GM10266 (cell line): ENCODE measurements at regions not wholly inside any gene's neighbourhood (a gene's known extent, or its start where the extent isn't known, plus 50 kb on each side); places are given as distances from the start of the nearest gene placed in this dataset.

Source experiments
- DNase-seq: peaks from one replicate; pipeline ENCODE4 v3.0.0; 2012; ENCODE audit errors: extremely low spot score
- TF ChIP-seq, protein P1 (sequence below): IDR thresholded peaks from 2 replicates; pipeline ENCODE4 v1.5.1; 2012; ENCODE audit warnings: mild to moderate bottlenecking, low read depth; ENCODE audit not compliant: control insufficient read depth, insufficient read depth; ENCODE audit errors: missing control alignments

DNA sequence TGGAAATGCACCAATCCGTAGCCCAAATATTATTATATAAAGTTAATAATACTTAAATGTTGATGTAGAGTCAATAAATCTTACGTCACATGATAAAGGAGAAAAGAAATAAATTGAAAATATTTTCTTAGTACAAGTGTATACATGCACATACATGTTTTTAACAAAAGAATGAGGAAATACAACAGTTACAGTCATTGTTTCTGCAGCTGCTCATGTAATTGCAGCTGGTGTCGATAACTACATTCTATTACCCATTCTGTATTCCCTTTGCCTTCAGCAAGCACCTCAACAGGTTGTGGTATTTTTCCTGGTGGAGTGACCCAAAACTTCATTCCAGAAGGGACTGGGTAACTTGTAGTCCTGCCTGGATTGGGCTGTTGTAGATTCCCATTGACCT, 377.8 kb upstream of the FSIP2 start:
- no peak for DNase-seq
- TF ChIP-seq, protein P1, sequence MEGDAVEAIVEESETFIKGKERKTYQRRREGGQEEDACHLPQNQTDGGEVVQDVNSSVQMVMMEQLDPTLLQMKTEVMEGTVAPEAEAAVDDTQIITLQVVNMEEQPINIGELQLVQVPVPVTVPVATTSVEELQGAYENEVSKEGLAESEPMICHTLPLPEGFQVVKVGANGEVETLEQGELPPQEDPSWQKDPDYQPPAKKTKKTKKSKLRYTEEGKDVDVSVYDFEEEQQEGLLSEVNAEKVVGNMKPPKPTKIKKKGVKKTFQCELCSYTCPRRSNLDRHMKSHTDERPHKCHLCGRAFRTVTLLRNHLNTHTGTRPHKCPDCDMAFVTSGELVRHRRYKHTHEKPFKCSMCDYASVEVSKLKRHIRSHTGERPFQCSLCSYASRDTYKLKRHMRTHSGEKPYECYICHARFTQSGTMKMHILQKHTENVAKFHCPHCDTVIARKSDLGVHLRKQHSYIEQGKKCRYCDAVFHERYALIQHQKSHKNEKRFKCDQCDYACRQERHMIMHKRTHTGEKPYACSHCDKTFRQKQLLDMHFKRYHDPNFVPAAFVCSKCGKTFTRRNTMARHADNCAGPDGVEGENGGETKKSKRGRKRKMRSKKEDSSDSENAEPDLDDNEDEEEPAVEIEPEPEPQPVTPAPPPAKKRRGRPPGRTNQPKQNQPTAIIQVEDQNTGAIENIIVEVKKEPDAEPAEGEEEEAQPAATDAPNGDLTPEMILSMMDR = no peak

DNA sequence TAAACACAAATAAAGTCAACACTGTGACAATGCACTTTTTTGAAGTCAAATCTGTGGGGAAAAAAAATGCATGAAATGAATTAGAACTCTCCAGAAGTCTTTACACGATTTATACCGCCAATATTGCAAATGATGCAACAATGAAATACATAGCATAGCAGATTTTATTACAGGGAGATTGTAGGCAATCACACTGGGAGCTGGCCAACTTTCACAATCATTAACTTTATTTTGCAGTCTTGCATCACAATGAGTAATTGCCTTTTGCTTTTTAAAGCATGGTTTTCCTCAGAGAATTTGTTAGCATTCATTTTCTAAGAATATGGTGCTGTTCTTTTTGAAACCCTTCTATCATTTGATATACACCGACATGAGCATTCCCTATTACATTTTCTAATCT, 366.4 kb upstream of the FSIP2 start:
- DNase-seq = no peak
- TF ChIP-seq, protein P1 = no peak

DNA sequence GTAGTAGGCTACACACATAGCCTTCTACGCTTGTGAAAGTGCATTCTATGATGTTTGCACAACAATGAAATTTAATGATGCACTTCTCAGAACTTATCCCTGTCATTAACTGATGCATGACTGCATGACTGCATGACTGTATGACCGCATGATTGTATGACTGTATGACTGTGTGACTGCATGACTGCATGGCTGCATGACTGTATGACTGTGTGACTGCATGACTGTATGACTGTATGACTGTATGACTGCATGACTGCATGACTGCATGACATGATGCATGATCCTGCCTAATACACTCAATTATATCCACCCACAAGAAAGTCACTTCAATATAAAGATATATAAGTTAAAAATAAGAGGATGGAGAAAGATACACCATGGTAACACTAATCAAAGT, 365.4 kb upstream of the FSIP2 start:
- no peak for DNase-seq
- TF ChIP-seq, protein P1 = no peak

GRCh38 chr2:185374878-185375277, 363.7 kb upstream of the FSIP2 start:
- no peak for DNase-seq
- TF ChIP-seq, protein P1 = no peak

DNA sequence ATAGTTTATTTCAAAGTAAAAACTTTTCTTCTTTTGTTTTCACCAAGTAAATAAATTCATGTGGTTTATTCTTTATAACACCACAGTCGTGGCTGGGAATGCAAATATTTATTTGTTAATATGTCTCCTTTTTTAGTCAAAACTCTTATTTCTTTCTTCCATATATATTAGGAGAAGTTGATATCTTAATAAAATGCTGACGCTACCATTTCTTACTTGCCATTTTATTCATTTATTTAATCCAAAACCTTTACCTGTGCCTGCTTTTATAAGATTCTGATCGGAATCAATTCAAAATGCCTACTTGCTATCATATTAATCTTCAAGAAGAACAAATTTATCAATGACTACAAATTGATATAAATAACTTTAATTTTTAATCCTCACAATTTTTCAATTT, 362.9 kb upstream of the FSIP2 start:
- DNase-seq = no peak
- TF ChIP-seq, protein P1 = no peak

- no peak for DNase-seq
- TF ChIP-seq, protein P1 = no peak
Measured at GRCh38 chr2:185381631-185382030, 357.0 kb upstream of the FSIP2 start.

DNA sequence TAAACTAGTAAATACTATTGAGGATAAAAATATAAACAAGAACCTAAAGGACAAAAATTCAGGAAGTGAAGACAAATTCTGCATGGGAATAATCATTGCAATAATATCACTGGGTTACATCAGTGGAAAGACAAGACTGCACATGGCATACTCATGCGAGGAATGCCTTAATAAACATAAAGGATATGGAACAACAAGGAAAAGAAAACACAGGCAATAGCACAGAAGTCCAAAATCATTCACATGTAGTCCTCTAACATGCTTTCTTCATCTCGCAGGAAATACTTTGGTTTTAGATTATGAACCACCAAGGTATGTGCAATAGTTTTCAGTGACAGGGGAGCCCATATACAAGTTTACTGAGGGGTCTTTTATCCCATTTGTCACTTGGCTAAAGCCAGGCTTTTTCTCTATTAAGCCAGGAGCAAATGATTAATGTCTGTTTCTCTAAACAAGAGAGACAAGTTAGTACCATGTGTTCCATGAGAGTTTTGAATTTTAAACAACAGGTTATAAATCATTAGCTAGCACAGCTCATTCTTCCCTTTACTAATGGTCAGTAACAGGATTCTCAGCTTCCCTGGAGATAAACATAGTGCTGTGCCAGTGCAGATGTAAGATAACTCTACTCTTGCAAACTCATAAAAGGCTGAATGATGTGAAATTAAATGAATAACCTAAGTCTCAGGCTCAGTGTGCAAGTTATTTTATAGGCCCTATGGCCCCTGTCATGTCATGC, 353.6 kb upstream of the FSIP2 start:
- no peak for DNase-seq
- TF ChIP-seq, protein P1 = no peak
